ENCODE measurements at regions not wholly inside any gene's neighbourhood (a gene's known extent, or its start where the extent isn't known, plus 50 kb on each side); places are given as distances from the start of the nearest gene placed in this dataset.

- no peak for TF ChIP-seq POLR2AphosphoS5 (IDR thresholded peaks at IDR 0.05; ENCODE audit: insufficient read depth in 1 of 2, low read depth in 1 of 2)
- TF ChIP-seq, protein P1, sequence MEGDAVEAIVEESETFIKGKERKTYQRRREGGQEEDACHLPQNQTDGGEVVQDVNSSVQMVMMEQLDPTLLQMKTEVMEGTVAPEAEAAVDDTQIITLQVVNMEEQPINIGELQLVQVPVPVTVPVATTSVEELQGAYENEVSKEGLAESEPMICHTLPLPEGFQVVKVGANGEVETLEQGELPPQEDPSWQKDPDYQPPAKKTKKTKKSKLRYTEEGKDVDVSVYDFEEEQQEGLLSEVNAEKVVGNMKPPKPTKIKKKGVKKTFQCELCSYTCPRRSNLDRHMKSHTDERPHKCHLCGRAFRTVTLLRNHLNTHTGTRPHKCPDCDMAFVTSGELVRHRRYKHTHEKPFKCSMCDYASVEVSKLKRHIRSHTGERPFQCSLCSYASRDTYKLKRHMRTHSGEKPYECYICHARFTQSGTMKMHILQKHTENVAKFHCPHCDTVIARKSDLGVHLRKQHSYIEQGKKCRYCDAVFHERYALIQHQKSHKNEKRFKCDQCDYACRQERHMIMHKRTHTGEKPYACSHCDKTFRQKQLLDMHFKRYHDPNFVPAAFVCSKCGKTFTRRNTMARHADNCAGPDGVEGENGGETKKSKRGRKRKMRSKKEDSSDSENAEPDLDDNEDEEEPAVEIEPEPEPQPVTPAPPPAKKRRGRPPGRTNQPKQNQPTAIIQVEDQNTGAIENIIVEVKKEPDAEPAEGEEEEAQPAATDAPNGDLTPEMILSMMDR (IDR thresholded peaks at IDR 0.05), result no peak
Measured at GRCh38 chr4:100290585-100290984, 100.3 kb upstream of the DDIT4L start.

Data from vagina (tissue), 2 donors.